ENCODE measurements at regions not wholly inside any gene's neighbourhood (a gene's known extent, or its start where the extent isn't known, plus 50 kb on each side); places are given as distances from the start of the nearest gene placed in this dataset.
"Not testable (repeated sequence)": the region's sequence is repeated elsewhere in the genome, so short reads cannot be mapped to it uniquely, and the experiment has no call there.

- intact Hi-C loops (cut with micrococcal nuclease) = no loop called here
Measured at GRCh38 chr4:187060551-187060950, 336.9 kb upstream of the FAT1 start.

GRCh38 chr4:187063251-187063650 is 339.6 kb upstream of the FAT1 start:
- intact Hi-C loops (cut with micrococcal nuclease) = no loop called here

- intact Hi-C loops (cut with micrococcal nuclease) = no loop called here
Measured at GRCh38 chr4:187064033-187064432, 340.4 kb upstream of the FAT1 start.

GRCh38 chr4:187065396-187065795 is 341.7 kb upstream of the FAT1 start:
- intact Hi-C loops (cut with micrococcal nuclease) = no loop called here

GRCh38 chr4:187065806-187066205 is 342.1 kb upstream of the FAT1 start:
- intact Hi-C loops (cut with micrococcal nuclease) = no loop called here

GRCh38 chr4:187069398-187069797 is 345.7 kb upstream of the FAT1 start:
- intact Hi-C loops (cut with micrococcal nuclease) = no loop called here

- intact Hi-C loops (cut with micrococcal nuclease) = no loop called here
Measured at GRCh38 chr4:187070158-187070557, 346.5 kb upstream of the FAT1 start.

GRCh38 chr4:187070740-187071139 is 347.1 kb upstream of the FAT1 start:
- intact Hi-C loops (cut with micrococcal nuclease) = no loop called here

GRCh38 chr4:187071946-187072600 is 348.4 kb upstream of the FAT1 start:
- intact Hi-C loops (cut with micrococcal nuclease) = no loop called here

- intact Hi-C loops (cut with micrococcal nuclease) = no loop called here
Measured at GRCh38 chr4:187073820-187074219, 350.2 kb upstream of the FAT1 start.

- intact Hi-C loops (cut with micrococcal nuclease) = no loop called here
Measured at GRCh38 chr4:187075514-187075913, 351.9 kb upstream of the FAT1 start.

GRCh38 chr4:187077744-187078401 is 354.2 kb upstream of the FAT1 start:
- intact Hi-C loops (cut with micrococcal nuclease) = no loop called here

- intact Hi-C loops (cut with micrococcal nuclease) = no loop called here
Measured at GRCh38 chr4:187084701-187085100, 361.0 kb upstream of the FAT1 start.

- intact Hi-C loops (cut with micrococcal nuclease) = no loop called here
Measured at GRCh38 chr4:187085339-187085738, 361.7 kb upstream of the FAT1 start.

- intact Hi-C loops (cut with micrococcal nuclease) = no loop called here
Measured at GRCh38 chr4:187086151-187086550, 362.5 kb upstream of the FAT1 start.

GRCh38 chr4:187088070-187088799 is 364.6 kb upstream of the FAT1 start:
- intact Hi-C loops (cut with micrococcal nuclease) = no loop called here

- intact Hi-C loops (cut with micrococcal nuclease) = no loop called here
Measured at GRCh38 chr4:187090401-187090800, 366.7 kb upstream of the FAT1 start.

- intact Hi-C loops (cut with micrococcal nuclease) = not testable (repeated sequence)
Measured at GRCh38 chr4:187090832-187091231, 367.2 kb upstream of the FAT1 start.

- intact Hi-C loops (cut with micrococcal nuclease) = no loop called here
Measured at GRCh38 chr4:187094144-187094543, 370.5 kb upstream of the FAT1 start.

GRCh38 chr4:187098429-187098828 is 374.8 kb upstream of the FAT1 start:
- intact Hi-C loops (cut with micrococcal nuclease) = no loop called here

- intact Hi-C loops (cut with micrococcal nuclease) = no loop called here
Measured at GRCh38 chr4:187103351-187103750, 379.7 kb upstream of the FAT1 start.

- intact Hi-C loops (cut with micrococcal nuclease) = no loop called here
Measured at GRCh38 chr4:187108845-187109244, 385.2 kb upstream of the FAT1 start.

- intact Hi-C loops (cut with micrococcal nuclease) = no loop called here
Measured at GRCh38 chr4:187109636-187110035, 386.0 kb upstream of the FAT1 start.

All from T-helper 1 cell treated with Interleukin-12 subunit alpha and Interleukin-12 subunit beta and Interleukin-4 antibody, amounts not matched to agents 30 ng/mL and 1 ng/mL, for 36 hours (primary cell).